ENCODE measurements at regions not wholly inside any gene's neighbourhood (a gene's known extent, or its start where the extent isn't known, plus 50 kb on each side); places are given as distances from the start of the nearest gene placed in this dataset.

DNA sequence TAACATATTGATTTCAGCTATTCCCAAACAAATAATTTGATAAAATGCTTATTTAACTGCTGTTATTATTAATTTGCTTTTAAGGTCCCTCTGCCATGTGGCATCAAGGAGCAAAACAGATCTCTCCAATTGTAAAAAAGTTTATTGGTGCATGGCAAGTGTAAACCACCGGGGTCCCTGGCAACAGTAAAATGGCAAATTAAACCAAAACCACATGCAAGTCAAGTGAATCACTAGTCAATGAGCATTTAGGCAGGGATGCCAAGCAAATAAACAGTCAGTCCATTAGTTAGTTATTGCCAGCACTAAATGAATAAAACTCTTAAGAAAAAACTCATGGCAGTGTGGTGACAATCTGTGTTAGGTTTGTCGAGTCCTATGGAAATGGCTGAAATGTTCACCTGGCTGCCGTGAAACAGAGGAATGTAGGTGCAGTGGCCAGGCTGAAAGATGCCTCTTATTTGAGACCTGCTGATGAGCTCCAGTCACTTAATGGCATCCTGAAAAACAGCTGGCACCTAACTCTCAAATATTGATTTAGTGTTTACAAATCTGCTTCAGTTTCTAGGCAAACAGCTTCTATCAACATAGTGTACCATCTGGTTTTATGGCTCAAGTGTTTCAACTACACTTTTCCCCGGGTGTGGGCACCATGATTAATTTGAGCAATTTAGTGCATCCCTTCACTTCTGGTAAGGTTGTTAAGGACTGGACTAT, 296.5 kb upstream of the ITGA1 start:
- Histone ChIP-seq H3K9ac (replicated peaks in 1 of 4; ENCODE audit: extremely low read depth in 1 of 4, low read depth in 3 of 4, low read length in 3 of 4) (no peak overlapping the region), H3K27ac (ENCODE audit: low read depth, low read length) (no peak overlapping the region), H4K91ac (replicated peaks; ENCODE audit: insufficient read length, low read length) (no peak overlapping the region), H4K5ac (ENCODE audit: insufficient read length, low read depth, low read length) (no peak overlapping the region), H3K4me1 (replicated peaks in 1 of 4; ENCODE audit: control insufficient read depth in 3 of 4, insufficient read depth in 4 of 4, low read length in 3 of 4) (no peaks in the 10 kb centered on the region), H2BK120ac (replicated peaks; ENCODE audit: low read depth, low read length) (no peak overlapping the region), H4K8ac (ENCODE audit: extremely low read depth, insufficient read depth, low read length) (no peak overlapping the region), H2BK15ac (ENCODE audit: low read length) (no peak overlapping the region), H3K36me3 (ENCODE audit: control insufficient read depth in 2 of 4, insufficient read depth in 4 of 4, low read length in 3 of 4) (no peaks in the 10 kb centered on the region), H3K9me3 (ENCODE audit: insufficient read depth in 2 of 2, low read depth in 1 of 2, low read length in 1 of 2) (no peaks in the 10 kb centered on the region), H2BK20ac (ENCODE audit: low read length) (no peak overlapping the region), H3K18ac (ENCODE audit: extremely low read depth, low read length) (no peak overlapping the region), H3K4ac (replicated peaks; ENCODE audit: insufficient read length, low read depth, low read length) (no peak overlapping the region), H3K27me3 (replicated peaks in 1 of 4; ENCODE audit: control insufficient read depth in 3 of 4, extremely low read depth in 1 of 4, insufficient read depth in 3 of 4, low read length in 3 of 4) (no peaks in the 10 kb centered on the region), H3K79me2 (ENCODE audit: control insufficient read depth in 1 of 2, insufficient read depth in 2 of 2, low read length in 2 of 2) (no peaks in the 10 kb centered on the region), H4K20me1 (replicated peaks in 1 of 2; ENCODE audit: control insufficient read depth in 1 of 2, insufficient read depth in 2 of 2, low read length in 2 of 2) (no peaks in the 10 kb centered on the region), H3K79me1 (ENCODE audit: low read depth, low read length) (no peaks in the 10 kb centered on the region), H2BK12ac (ENCODE audit: low read depth, low read length) (no peak overlapping the region), H3K56ac (replicated peaks; ENCODE audit: insufficient read length, low read depth, low read length) (no peak overlapping the region), H2AFZ (ENCODE audit: low read length) (no peak overlapping the region), H2AK5ac (ENCODE audit: low read depth, low read length) (no peak overlapping the region), H3K4me3 (ENCODE audit: extremely low read depth in 1 of 4, insufficient read depth in 2 of 4, low read depth in 3 of 4, low read length in 4 of 4) (no peak overlapping the region), H3K14ac (ENCODE audit: insufficient read length) (no peak overlapping the region), H2BK5ac (ENCODE audit: low read depth, low read length) (no peak overlapping the region), H3K23ac (ENCODE audit: insufficient read length) (no peak overlapping the region), H3K4me2 (ENCODE audit: insufficient read depth in 1 of 2, low read depth in 2 of 2, low read length in 2 of 2) (no peak overlapping the region), H3K23me2 (ENCODE audit: low read depth, low read length) (no peaks in the 10 kb centered on the region)
- 96% methylated on average over 4 of the region's 4 CpGs; no CpG with 5 or more reads in 1 of the 2 experiments for WGBS, 2 experiments (ENCODE audit: extremely low coverage in 1 of 2, insufficient coverage in 1 of 2, insufficient read length in 1 of 2, insufficient replicate concordance in 2 of 2, low coverage in 1 of 2, low lambda C conversion rate in 2 of 2, missing lambda C conversion rate in 1 of 2)
- FAIRE-seq (no peak), DNase-seq (ENCODE audit: low read depth in 1 of 2, low spot score in 2 of 2) (no peak)
- ChIA-PET POLR2A (ENCODE audit: partially characterized antibody) (no interaction called here), CTCF (ENCODE audit: partially characterized antibody) (interaction anchor here (0.7 kb wide), 1 partner anchor 14 kb away, joined by 3 read pairs; no protein-coding TSS in a partner anchor)
- no peak for TF ChIP-seq TAF7 (optimal IDR thresholded peaks at IDR 0.05; ENCODE audit: borderline replicate concordance, low read depth, low read length)
- no peak for TF ChIP-seq JUND (IDR thresholded peaks at IDR 0.05; ENCODE audit: low read length)
- TF ChIP-seq YY1 (IDR thresholded peaks at IDR 0.05; ENCODE audit: low read depth, low read length) = no peak
- TF ChIP-seq SIRT6 (IDR thresholded peaks at IDR 0.05; ENCODE audit: low read length) = no peak
- TF ChIP-seq PHF8 (conservative IDR thresholded peaks at IDR 0.05; ENCODE audit: low read depth, low read length) = no peak
- TF ChIP-seq FOSL1 (IDR thresholded peaks at IDR 0.05; ENCODE audit: insufficient read depth, low read depth, low read length) = no peak
- TF ChIP-seq, protein P1, sequence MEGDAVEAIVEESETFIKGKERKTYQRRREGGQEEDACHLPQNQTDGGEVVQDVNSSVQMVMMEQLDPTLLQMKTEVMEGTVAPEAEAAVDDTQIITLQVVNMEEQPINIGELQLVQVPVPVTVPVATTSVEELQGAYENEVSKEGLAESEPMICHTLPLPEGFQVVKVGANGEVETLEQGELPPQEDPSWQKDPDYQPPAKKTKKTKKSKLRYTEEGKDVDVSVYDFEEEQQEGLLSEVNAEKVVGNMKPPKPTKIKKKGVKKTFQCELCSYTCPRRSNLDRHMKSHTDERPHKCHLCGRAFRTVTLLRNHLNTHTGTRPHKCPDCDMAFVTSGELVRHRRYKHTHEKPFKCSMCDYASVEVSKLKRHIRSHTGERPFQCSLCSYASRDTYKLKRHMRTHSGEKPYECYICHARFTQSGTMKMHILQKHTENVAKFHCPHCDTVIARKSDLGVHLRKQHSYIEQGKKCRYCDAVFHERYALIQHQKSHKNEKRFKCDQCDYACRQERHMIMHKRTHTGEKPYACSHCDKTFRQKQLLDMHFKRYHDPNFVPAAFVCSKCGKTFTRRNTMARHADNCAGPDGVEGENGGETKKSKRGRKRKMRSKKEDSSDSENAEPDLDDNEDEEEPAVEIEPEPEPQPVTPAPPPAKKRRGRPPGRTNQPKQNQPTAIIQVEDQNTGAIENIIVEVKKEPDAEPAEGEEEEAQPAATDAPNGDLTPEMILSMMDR (IDR thresholded peaks at IDR 0.05; ENCODE audit: control extremely low read depth in 1 of 3, insufficient read depth in 1 of 3, low read depth in 1 of 3, low read length in 3 of 3) = no peak
- TF ChIP-seq CHD2 (IDR thresholded peaks at IDR 0.05; ENCODE audit: low read length) = no peak
- no peak for TF ChIP-seq RXRA (IDR thresholded peaks at IDR 0.05; ENCODE audit: insufficient read depth, low read depth, low read length)
- no peak for TF ChIP-seq MAFK (IDR thresholded peaks at IDR 0.05; ENCODE audit: low read depth, low read length)
- no peak for TF ChIP-seq EP300 (IDR thresholded peaks at IDR 0.05; ENCODE audit: borderline replicate concordance in 1 of 2, low read depth in 2 of 2, low read length in 2 of 2)

All from H1 (cell line).